ENCODE measurements at regions not wholly inside any gene's neighbourhood (a gene's known extent, or its start where the extent isn't known, plus 50 kb on each side); places are given as distances from the start of the nearest gene placed in this dataset.

DNA sequence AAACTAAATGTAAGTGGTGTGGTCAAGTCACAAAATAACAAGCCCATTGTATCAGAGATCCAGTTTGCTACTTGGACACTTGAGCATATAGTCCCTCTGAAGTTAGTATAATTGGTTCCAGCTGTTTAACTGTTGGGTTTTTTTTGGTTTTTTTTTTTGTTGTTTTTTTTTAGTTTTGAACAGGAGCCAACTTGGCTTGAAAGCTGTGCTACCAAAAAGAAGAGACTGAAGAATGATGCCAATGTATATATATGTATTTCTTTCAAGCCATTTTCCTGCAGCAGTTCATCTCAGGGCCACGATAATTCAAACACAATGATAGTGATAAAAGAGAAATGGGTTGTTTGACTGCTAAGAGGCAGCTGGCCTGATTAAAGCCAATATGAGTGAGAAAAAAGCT, 138.3 kb downstream of the PCDH18 start:
- no peak for TF ChIP-seq CTCF (IDR thresholded peaks at IDR 0.05)
- TF ChIP-seq POLR2AphosphoS5 (IDR thresholded peaks at IDR 0.05; ENCODE audit: low read depth, low read length), result no peak

Measured in Panc1 (cell line).